ENCODE measurements at regions not wholly inside any gene's neighbourhood (a gene's known extent, or its start where the extent isn't known, plus 50 kb on each side); places are given as distances from the start of the nearest gene placed in this dataset.

DNA sequence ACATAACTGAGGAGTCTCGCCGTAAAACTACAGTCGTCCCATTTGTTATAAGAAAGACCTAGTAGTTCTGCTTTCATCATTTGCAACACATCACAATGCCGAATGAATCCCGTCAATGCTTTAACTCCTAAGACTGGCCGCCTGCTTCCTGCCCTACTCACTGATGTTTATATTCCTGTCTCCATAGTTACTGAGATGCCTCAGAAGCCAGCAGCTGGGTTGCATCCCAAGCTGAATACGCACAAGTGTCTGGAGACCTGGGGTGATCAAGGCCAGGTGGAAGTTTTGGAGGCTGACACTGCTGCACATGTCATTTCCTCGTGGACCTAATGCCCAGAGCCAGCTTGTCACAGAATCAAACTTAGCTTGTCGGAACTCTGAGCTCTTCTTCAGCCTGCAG lies 95.2 kb upstream of the UBE2E1 start:
- TF ChIP-seq CTCF (IDR thresholded peaks at IDR 0.05; ENCODE audit: borderline replicate concordance, extremely low read depth, low read length, poor library complexity, severe bottlenecking) (no peak), EZH2 (IDR thresholded peaks at IDR 0.05; ENCODE audit: borderline replicate concordance, low read depth, low read length, severe bottlenecking) (no peak)
